Gastroesophageal sphincter (tissue), 4 donors: ENCODE measurements at regions not wholly inside any gene's neighbourhood (a gene's known extent, or its start where the extent isn't known, plus 50 kb on each side); places are given as distances from the start of the nearest gene placed in this dataset.

Source experiments
- ATAC-seq: fragments of 150-250 bp; one replicate; pipeline ENCODE4 v1.9.1; 2016; ENCODE audit warnings: mild to moderate bottlenecking, moderate library complexity
- H3K27ac ChIP-seq, 4 donors: fragments of 200-600 bp; sonication (generic) in 3 of 4; 1 replicate in 3 of 4; 2 replicates in 1 of 4; pipeline ENCODE4 v1.5.1; 2016 to 2019
- H3K27me3 ChIP-seq: fragments of 200-600 bp; sonication (generic); one replicate; pipeline ENCODE4 v1.5.1; 2019
- H3K36me3 ChIP-seq, 2 donors: fragments of 200-600 bp; sonication (generic); one replicate each; pipeline ENCODE4 v1.5.1; 2019; ENCODE audit warnings: control low read depth in 1 of 2
- H3K4me1 ChIP-seq, 3 donors: fragments of 200-600 bp; sonication (generic); 1 replicate in 2 of 3; 2 replicates in 1 of 3; pipeline ENCODE4 v1.5.1; 2016 to 2019; ENCODE audit warnings: control low read depth in 2 of 3
- H3K4me3 ChIP-seq, 2 donors: fragments of 200-600 bp; sonication (generic); one replicate each; pipeline ENCODE4 v1.5.1; 2019; ENCODE audit warnings: mild to moderate bottlenecking in 1 of 2, moderate library complexity in 1 of 2
- H3K9me3 ChIP-seq, 3 donors: fragments of 200-600 bp; sonication (generic); one replicate each; pipeline ENCODE4 v1.5.1; 2017 to 2019; ENCODE audit warnings: control low read depth in 2 of 3
- CTCF ChIP-seq, 4 experiments: fragments of 200-600 bp in 2 of 4; fragments of 450-650 bp in 2 of 4; sonication (generic) in 1 of 4; IDR thresholded peaks; one replicate each; pipeline ENCODE4 v1.5.1; 2017 to 2019; ENCODE audit warnings: antibody characterized with exemption in 4 of 4, mild to moderate bottlenecking in 2 of 4, moderate library complexity in 2 of 4
- EP300 ChIP-seq: sonication (generic); formaldehyde crosslinking; IDR thresholded peaks from one replicate; pipeline ENCODE4 v1.6.1; 2017; ENCODE audit warnings: antibody characterized with exemption, mild to moderate bottlenecking
- POLR2A ChIP-seq, 2 donors: fragments of 450-650 bp; IDR thresholded peaks; one replicate each; pipeline ENCODE4 v1.6.1; 2017; ENCODE audit warnings: antibody characterized with exemption in 2 of 2, mild to moderate bottlenecking in 2 of 2, moderate library complexity in 1 of 2
- POLR2AphosphoS5 ChIP-seq: sonication (generic); formaldehyde crosslinking; IDR thresholded peaks from one replicate; pipeline ENCODE4 v1.6.1; 2017; ENCODE audit warnings: antibody characterized with exemption
- WGBS, 2 donors: methylation state at CpG; one replicate each; pipeline ENCODE4 v1.1.5; 2018; ENCODE audit warnings: low coverage in 1 of 2; 5-methylcytosine and 5-hydroxymethylcytosine counted together

DNA sequence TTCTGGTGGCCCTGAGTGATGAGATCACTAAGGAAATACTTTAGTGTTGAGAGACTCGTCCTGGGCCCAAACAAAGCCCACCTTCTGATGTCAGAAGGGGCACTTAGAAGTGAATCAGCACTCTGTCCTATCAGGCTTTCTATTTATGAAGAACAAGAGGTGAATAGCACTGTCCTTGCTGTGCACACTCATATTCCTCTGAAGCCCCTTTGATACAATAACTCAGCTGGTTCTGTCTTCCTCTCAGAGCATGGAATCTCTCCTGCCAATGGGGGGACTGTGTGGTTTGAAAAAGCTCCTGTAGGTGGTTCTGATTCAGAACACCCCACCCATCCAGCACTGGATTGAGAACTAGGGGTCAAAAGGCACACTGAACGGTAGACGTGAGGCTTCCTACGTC is 348.1 kb downstream of the ETS1 start:
- WGBS, 2 donors = 91 to 100% methylated on average over 2 to 4 of the region's 4 CpGs
- Histone ChIP-seq H3K9me3 (no peaks in the 10 kb centered on the region), H3K36me3 (no peaks in the 10 kb centered on the region), H3K4me1 (peaks cover 4 to 24% (median 4%) of the 10 kb centered on the region in 3 donors), H3K27ac (no peak overlapping the region), H3K27me3 (no peaks in the 10 kb centered on the region), H3K4me3 (no peak overlapping the region)
- TF ChIP-seq POLR2AphosphoS5 (no peak), POLR2A (IDR thresholded peaks at IDR 0.05) (no peak), CTCF (IDR thresholded peaks at IDR 0.05) (no peak), EP300 (no peak)
- no peak for ATAC-seq

- no peaks in the 10 kb centered on the region for H3K27me3 ChIP-seq
- ATAC-seq = no peak
- WGBS, 2 donors = 60 to 67% methylated on average over 1 of the region's 1 CpG
- TF ChIP-seq POLR2A (IDR thresholded peaks at IDR 0.05) (no peak), POLR2AphosphoS5 (no peak), CTCF (IDR thresholded peaks at IDR 0.05) (no peak), EP300 (no peak)
- H3K4me3 ChIP-seq = no peak overlapping the region
- H3K27ac ChIP-seq = no peak overlapping the region
- no peaks in the 10 kb centered on the region for H3K36me3 ChIP-seq
- H3K4me1 ChIP-seq = peaks cover 4 to 26% (median 4%) of the 10 kb centered on the region in 3 donors
- no peaks in the 10 kb centered on the region for H3K9me3 ChIP-seq
These were observed 348.7 kb downstream of the ETS1 start for GRCh38 chr11:128238521-128239265.

- 73 to 78% methylated on average over 3 to 4 of the region's 49 CpGs for WGBS, 2 donors
- TF ChIP-seq CTCF (IDR thresholded peaks at IDR 0.05) = no peak
- no peak for TF ChIP-seq POLR2A (IDR thresholded peaks at IDR 0.05)
- TF ChIP-seq POLR2AphosphoS5 = no peak
- TF ChIP-seq EP300 = no peak
- Histone ChIP-seq H3K9me3 (no peaks in the 10 kb centered on the region), H3K27ac (peak overlapping the region in 2 of 4 donors; percentile 35 to 43), H3K36me3 (no peaks in the 10 kb centered on the region), H3K4me1 (peaks cover 4 to 26% (median 4%) of the 10 kb centered on the region in 3 donors), H3K27me3 (no peaks in the 10 kb centered on the region), H3K4me3 (no peak overlapping the region)
- no peak for ATAC-seq
These were observed 350.6 kb downstream of the ETS1 start for GRCh38 chr11:128236506-128237498.

- TF ChIP-seq POLR2AphosphoS5 = no peak
- no peak for TF ChIP-seq POLR2A (IDR thresholded peaks at IDR 0.05)
- no peak for TF ChIP-seq CTCF (IDR thresholded peaks at IDR 0.05)
- TF ChIP-seq EP300 = no peak
- Histone ChIP-seq H3K36me3 (no peaks in the 10 kb centered on the region), H3K27ac (peak overlapping the region in 3 of 4 donors; percentile 35 to 52 (median 43)), H3K27me3 (no peaks in the 10 kb centered on the region), H3K9me3 (no peaks in the 10 kb centered on the region), H3K4me3 (no peak overlapping the region), H3K4me1 (peaks cover 4 to 26% (median 4%) of the 10 kb centered on the region in 3 donors)
- ATAC-seq = peak; percentile 65
- 29 to 30% methylated on average over 3 to 4 of the region's 4 CpGs for WGBS, 2 donors
These were observed 351.4 kb downstream of the ETS1 start for GRCh38 chr11:128235958-128236357.
